ENCODE measurements at regions not wholly inside any gene's neighbourhood (a gene's known extent, or its start where the extent isn't known, plus 50 kb on each side); places are given as distances from the start of the nearest gene placed in this dataset.
"Not testable (repeated sequence)": the region's sequence is repeated elsewhere in the genome, so short reads cannot be mapped to it uniquely, and the experiment has no call there.

- Histone ChIP-seq H3K4me3 (replicated peaks in 1 of 3) (no peak overlapping the region), H3K4me1 (no peaks in the 10 kb centered on the region), H3K27ac (no peak overlapping the region), H3K9me3 (no peaks in the 10 kb centered on the region), H3K27me3 (no peaks in the 10 kb centered on the region), H3K36me3 (no peaks in the 10 kb centered on the region)
- no peak for DNase-seq
- TF ChIP-seq POLR2A (IDR thresholded peaks at IDR 0.05): no peak
- no peak for TF ChIP-seq CTCF (IDR thresholded peaks at IDR 0.05)
- intact Hi-C loops (cut with DNase I): no loop called here
- WGBS, 2 donors: 91 to 92% methylated on average over 2 of the region's 2 CpGs
These were observed 830.9 kb downstream of the EDEM1 start for GRCh38 chr3:6018456-6018855.

GRCh38 chr3:6022621-6023020 lies 835.1 kb downstream of the EDEM1 start:
- Histone ChIP-seq H3K9me3 (no peaks in the 10 kb centered on the region), H3K36me3 (no peaks in the 10 kb centered on the region), H3K4me3 (replicated peaks in 1 of 3) (no peak overlapping the region), H3K4me1 (no peaks in the 10 kb centered on the region), H3K27ac (no peak overlapping the region), H3K27me3 (no peaks in the 10 kb centered on the region)
- TF ChIP-seq POLR2A (IDR thresholded peaks at IDR 0.05): no peak
- no peak for TF ChIP-seq CTCF (IDR thresholded peaks at IDR 0.05)
- no peak for DNase-seq
- intact Hi-C loops (cut with DNase I): no loop called here

- TF ChIP-seq CTCF (IDR thresholded peaks at IDR 0.05): no peak
- TF ChIP-seq POLR2A (IDR thresholded peaks at IDR 0.05): no peak
- Histone ChIP-seq H3K27me3 (no peaks in the 10 kb centered on the region), H3K36me3 (no peaks in the 10 kb centered on the region), H3K4me3 (replicated peaks in 1 of 3) (no peak overlapping the region), H3K27ac (no peak overlapping the region), H3K4me1 (no peaks in the 10 kb centered on the region), H3K9me3 (no peaks in the 10 kb centered on the region)
- 93 to 94% methylated on average over 1 of the region's 1 CpG for WGBS, 2 donors
- intact Hi-C loops (cut with DNase I): no loop called here
- DNase-seq: no peak
These were observed 835.9 kb upstream of the GRM7 start for GRCh38 chr3:6025032-6025431.

GRCh38 chr3:6030648-6031047 lies 830.3 kb upstream of the GRM7 start:
- H3K4me3 ChIP-seq (replicated peaks in 1 of 3); H3K4me1 ChIP-seq; H3K27me3 ChIP-seq; DNase-seq; H3K9me3 ChIP-seq; H3K36me3 ChIP-seq; H3K27ac ChIP-seq; intact Hi-C loops (cut with DNase I): not testable (repeated sequence)
- 76 to 78% methylated on average over 4 of the region's 4 CpGs for WGBS, 2 donors

GRCh38 chr3:6035626-6036025 lies 825.3 kb upstream of the GRM7 start:
- H3K27me3 ChIP-seq: no peaks in the 10 kb centered on the region
- no peaks in the 10 kb centered on the region for H3K9me3 ChIP-seq
- TF ChIP-seq POLR2A (IDR thresholded peaks at IDR 0.05) (no peak), CTCF (IDR thresholded peaks at IDR 0.05) (no peak)
- H3K36me3 ChIP-seq: no peaks in the 10 kb centered on the region
- intact Hi-C loops (cut with DNase I): no loop called here
- H3K4me3 ChIP-seq (replicated peaks in 1 of 3): no peak overlapping the region
- DNase-seq: no peak
- no peaks in the 10 kb centered on the region for H3K4me1 ChIP-seq
- H3K27ac ChIP-seq: no peak overlapping the region
- WGBS, 2 donors: 93 to 97% methylated on average over 5 of the region's 6 CpGs

GRCh38 chr3:6039971-6040370 lies 820.9 kb upstream of the GRM7 start:
- DNase-seq: no peak
- Histone ChIP-seq H3K9me3 (no peaks in the 10 kb centered on the region), H3K27me3 (no peaks in the 10 kb centered on the region), H3K36me3 (no peaks in the 10 kb centered on the region), H3K4me1 (no peaks in the 10 kb centered on the region), H3K27ac (no peak overlapping the region), H3K4me3 (replicated peaks in 1 of 3) (no peak overlapping the region)
- intact Hi-C loops (cut with DNase I): no loop called here
- WGBS, 2 donors: 87 to 92% methylated on average over 3 of the region's 3 CpGs
- TF ChIP-seq CTCF (IDR thresholded peaks at IDR 0.05): no peak
- TF ChIP-seq POLR2A (IDR thresholded peaks at IDR 0.05): no peak
